Right lobe of liver (tissue), 4 donors: ENCODE measurements at regions not wholly inside any gene's neighbourhood (a gene's known extent, or its start where the extent isn't known, plus 50 kb on each side); places are given as distances from the start of the nearest gene placed in this dataset.

Experiments
- POLR2A ChIP-seq: fragments of 450-650 bp; IDR thresholded peaks from one replicate; pipeline ENCODE4 v1.6.1; 2017; ENCODE audit warnings: antibody characterized with exemption, mild to moderate bottlenecking
- TF ChIP-seq, protein P1 (sequence below), 4 donors: fragments of 200-600 bp in 3 of 4; fragments of 450-650 bp in 1 of 4; IDR thresholded peaks; one replicate each; pipeline versions ENCODE4 v1.5.1 to v1.8.0; 2016 to 2022; ENCODE audit warnings: antibody characterized with exemption in 4 of 4, mild to moderate bottlenecking in 2 of 4
- donor health status: DM: no; HTN: no; CAD: no.
- donor health status: DM: no; HTN: no; CAD: no.
- donor health status: DM: no; HTN: yes; CAD: no.

DNA sequence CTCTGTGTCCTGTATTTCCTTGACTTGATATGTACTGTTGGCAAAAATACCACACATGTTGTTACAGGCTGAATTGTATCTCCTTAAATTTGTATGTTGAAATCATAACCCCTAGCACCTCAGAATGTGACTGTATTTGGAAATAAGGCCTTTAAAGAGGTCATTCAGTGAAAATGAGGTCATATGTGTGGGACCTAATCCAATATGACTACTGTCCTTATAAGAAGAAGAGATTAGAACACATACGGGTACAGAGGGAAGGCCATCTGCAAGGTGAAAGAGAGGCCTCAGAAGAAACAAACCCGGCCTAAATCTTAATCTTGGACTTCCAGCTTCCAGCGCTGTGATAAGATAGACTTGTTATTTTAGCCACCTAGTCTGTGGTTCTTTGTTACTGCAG is 202.5 kb downstream of the NUFIP1 start:
- TF ChIP-seq POLR2A: no peak
- TF ChIP-seq, protein P1, sequence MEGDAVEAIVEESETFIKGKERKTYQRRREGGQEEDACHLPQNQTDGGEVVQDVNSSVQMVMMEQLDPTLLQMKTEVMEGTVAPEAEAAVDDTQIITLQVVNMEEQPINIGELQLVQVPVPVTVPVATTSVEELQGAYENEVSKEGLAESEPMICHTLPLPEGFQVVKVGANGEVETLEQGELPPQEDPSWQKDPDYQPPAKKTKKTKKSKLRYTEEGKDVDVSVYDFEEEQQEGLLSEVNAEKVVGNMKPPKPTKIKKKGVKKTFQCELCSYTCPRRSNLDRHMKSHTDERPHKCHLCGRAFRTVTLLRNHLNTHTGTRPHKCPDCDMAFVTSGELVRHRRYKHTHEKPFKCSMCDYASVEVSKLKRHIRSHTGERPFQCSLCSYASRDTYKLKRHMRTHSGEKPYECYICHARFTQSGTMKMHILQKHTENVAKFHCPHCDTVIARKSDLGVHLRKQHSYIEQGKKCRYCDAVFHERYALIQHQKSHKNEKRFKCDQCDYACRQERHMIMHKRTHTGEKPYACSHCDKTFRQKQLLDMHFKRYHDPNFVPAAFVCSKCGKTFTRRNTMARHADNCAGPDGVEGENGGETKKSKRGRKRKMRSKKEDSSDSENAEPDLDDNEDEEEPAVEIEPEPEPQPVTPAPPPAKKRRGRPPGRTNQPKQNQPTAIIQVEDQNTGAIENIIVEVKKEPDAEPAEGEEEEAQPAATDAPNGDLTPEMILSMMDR (IDR thresholded peaks at IDR 0.05): no peak
